ENCODE measurements at regions not wholly inside any gene's neighbourhood (a gene's known extent, or its start where the extent isn't known, plus 50 kb on each side); places are given as distances from the start of the nearest gene placed in this dataset.

- no peak for TF ChIP-seq CTCF (IDR thresholded peaks at IDR 0.05)
- no peak for TF ChIP-seq EP300 (IDR thresholded peaks at IDR 0.05)
- TF ChIP-seq POLR2A (IDR thresholded peaks at IDR 0.05): no peak
Measured at GRCh38 chr2:200730302-200730701, 81.4 kb upstream of the BZW1 start.

Data from ovary (tissue), 3 donors.